Smooth muscle cell (in vitro differentiated cells): ENCODE measurements at regions not wholly inside any gene's neighbourhood (a gene's known extent, or its start where the extent isn't known, plus 50 kb on each side); places are given as distances from the start of the nearest gene placed in this dataset.

Experiments
- DNase-seq: peaks from one replicate; lab custom pipeline; 2025; ENCODE audit not compliant: unreplicated experiment; lab: John Stamatoyannopoulos, UW
- H2AFZ ChIP-seq: fragments of 200-600 bp; sonication (generic); 2 replicates; pipeline ENCODE4 v1.6.0; 2016; ENCODE audit warnings: antibody characterized with exemption, low read depth, mild to moderate bottlenecking
- H3F3A ChIP-seq: fragments of 200-600 bp; sonication (generic); 2 replicates; pipeline ENCODE4 v1.6.0; 2017; ENCODE audit warnings: antibody characterized with exemption, low read depth
- H3K27ac ChIP-seq: fragments of 200-600 bp; sonication (generic); 2 replicates; pipeline ENCODE4 v1.5.1; 2016; ENCODE audit warnings: low read depth, mild to moderate bottlenecking
- H3K27me3 ChIP-seq: fragments of 200-600 bp; sonication (generic); 2 replicates; pipeline ENCODE4 v1.6.1; 2016; ENCODE audit warnings: low read depth, mild to moderate bottlenecking
- H3K36me3 ChIP-seq: fragments of 200-600 bp; sonication (generic); 2 replicates; pipeline ENCODE4 v1.5.1; 2016; ENCODE audit warnings: low read depth
- H3K4me1 ChIP-seq: fragments of 200-600 bp; sonication (generic); 2 replicates; pipeline ENCODE4 v1.5.1; 2016; ENCODE audit warnings: low read depth
- H3K4me2 ChIP-seq: fragments of 200-600 bp; sonication (generic); 2 replicates; pipeline ENCODE4 v1.6.0; 2016; ENCODE audit warnings: mild to moderate bottlenecking
- H3K4me3 ChIP-seq: fragments of 200-600 bp; sonication (generic); 2 replicates; pipeline ENCODE4 v1.5.1; 2016; ENCODE audit warnings: mild to moderate bottlenecking
- H3K79me2 ChIP-seq: fragments of 200-600 bp; sonication (generic); 2 replicates; pipeline ENCODE4 v1.6.0; 2016; ENCODE audit warnings: low read depth, mild to moderate bottlenecking
- H3K9ac ChIP-seq: fragments of 200-600 bp; sonication (generic); 2 replicates; pipeline ENCODE4 v1.6.0; 2016; ENCODE audit warnings: low read depth
- H3K9me3 ChIP-seq: fragments of 200-600 bp; sonication (generic); replicated peaks from 2 replicates; pipeline ENCODE4 v1.5.1; 2016; ENCODE audit warnings: low read depth
- H4K20me1 ChIP-seq: fragments of 200-600 bp; sonication (generic); 2 replicates; pipeline ENCODE4 v1.6.0; 2016; ENCODE audit warnings: low read depth
- CTCF ChIP-seq: fragments of 200-600 bp; sonication (generic); IDR thresholded peaks from 2 replicates; pipeline ENCODE4 v1.5.1; 2017; ENCODE audit warnings: borderline replicate concordance, mild to moderate bottlenecking, antibody characterized with exemption; ENCODE audit not compliant: insufficient read depth, poor library complexity, severe bottlenecking
- WGBS: methylation state at CpG from one replicate; pipeline ENCODE4 v1.1.7; 2016; ENCODE audit warnings: low lambda C conversion rate; 5-methylcytosine and 5-hydroxymethylcytosine counted together

GRCh38 chr13:111598747-111599146 lies 278.3 kb downstream of the TEX29 start:
- no peak overlapping the region for H3K9ac ChIP-seq
- no peaks in the 10 kb centered on the region for H3K27me3 ChIP-seq
- TF ChIP-seq CTCF, result no peak
- no peaks in the 10 kb centered on the region for H3K79me2 ChIP-seq
- H3K4me2 ChIP-seq, result no peak overlapping the region
- DNase-seq, result no peak
- no peaks in the 10 kb centered on the region for H3K4me1 ChIP-seq
- 84% methylated on average over 7 of the region's 7 CpGs for WGBS
- H3K9me3 ChIP-seq, result no peaks in the 10 kb centered on the region
- H2AFZ ChIP-seq, result no peak overlapping the region
- H3K27ac ChIP-seq, result no peak overlapping the region
- H3F3A ChIP-seq, result no peaks in the 10 kb centered on the region
- no peaks in the 10 kb centered on the region for H4K20me1 ChIP-seq
- no peak overlapping the region for H3K4me3 ChIP-seq
- H3K36me3 ChIP-seq, result no peaks in the 10 kb centered on the region

- Histone ChIP-seq H3K4me2 (no peak overlapping the region), H3K27me3 (no peaks in the 10 kb centered on the region), H3K9me3 (no peaks in the 10 kb centered on the region), H3K36me3 (no peaks in the 10 kb centered on the region), H2AFZ (no peak overlapping the region), H4K20me1 (no peaks in the 10 kb centered on the region), H3K4me3 (no peak overlapping the region), H3K4me1 (no peaks in the 10 kb centered on the region), H3K9ac (no peak overlapping the region), H3K27ac (no peak overlapping the region), H3K79me2 (no peaks in the 10 kb centered on the region), H3F3A (no peaks in the 10 kb centered on the region)
- no peak for DNase-seq
- 88% methylated on average over 9 of the region's 9 CpGs for WGBS
- TF ChIP-seq CTCF, result no peak
Measured at GRCh38 chr13:111599791-111600190, 279.3 kb downstream of the TEX29 start.

- WGBS, result 96% methylated on average over 21 of the region's 21 CpGs
- Histone ChIP-seq H3K79me2 (no peaks in the 10 kb centered on the region), H3K4me1 (no peaks in the 10 kb centered on the region), H2AFZ (no peak overlapping the region), H3K9me3 (no peaks in the 10 kb centered on the region), H3F3A (no peaks in the 10 kb centered on the region), H4K20me1 (no peaks in the 10 kb centered on the region), H3K4me3 (no peak overlapping the region), H3K9ac (no peak overlapping the region), H3K36me3 (no peaks in the 10 kb centered on the region), H3K4me2 (no peak overlapping the region), H3K27me3 (peaks cover 4% of the 10 kb centered on the region), H3K27ac (no peak overlapping the region)
- TF ChIP-seq CTCF, result no peak
- DNase-seq, result no peak
Measured at GRCh38 chr13:111602874-111603273, 282.4 kb downstream of the TEX29 start.

GRCh38 chr13:111604097-111604496 lies 283.7 kb downstream of the TEX29 start:
- Histone ChIP-seq H3K4me1 (no peaks in the 10 kb centered on the region), H3F3A (no peaks in the 10 kb centered on the region), H3K36me3 (no peaks in the 10 kb centered on the region), H3K9me3 (no peaks in the 10 kb centered on the region), H3K4me3 (no peak overlapping the region), H3K9ac (no peak overlapping the region), H3K4me2 (no peak overlapping the region), H2AFZ (no peak overlapping the region), H3K79me2 (no peaks in the 10 kb centered on the region), H3K27ac (no peak overlapping the region), H3K27me3 (peaks cover 12% of the 10 kb centered on the region), H4K20me1 (no peaks in the 10 kb centered on the region)
- 77% methylated on average over 14 of the region's 14 CpGs for WGBS
- TF ChIP-seq CTCF, result no peak
- no peak for DNase-seq
